HG03432 (cell line): ENCODE measurements at regions not wholly inside any gene's neighbourhood (a gene's known extent, or its start where the extent isn't known, plus 50 kb on each side); places are given as distances from the start of the nearest gene placed in this dataset.
"Not testable (repeated sequence)": the region's sequence is repeated elsewhere in the genome, so short reads cannot be mapped to it uniquely, and the experiment has no call there.

Experiments
- ATAC-seq: cut with Tn5 transposase; IDR thresholded peaks from one replicate; pipeline ENCODE4 v1.9.1; 2021; ENCODE audit warnings: mild to moderate bottlenecking, moderate library complexity; ENCODE audit not compliant: unreplicated experiment

GRCh38 chr18:35770376-35771014, 189.0 kb downstream of the GALNT1 start:
- ATAC-seq: no peak

GRCh38 chr18:35771172-35771571, 189.6 kb downstream of the GALNT1 start:
- ATAC-seq: no peak

- no peak for ATAC-seq
These were observed 194.3 kb downstream of the GALNT1 start for GRCh38 chr18:35775887-35776286.

- no peak for ATAC-seq
These were observed 194.9 kb downstream of the GALNT1 start for GRCh38 chr18:35776473-35776872.

GRCh38 chr18:35777039-35777438, 195.4 kb upstream of the RMP24 start:
- ATAC-seq: no peak

GRCh38 chr18:35778850-35779627, 193.4 kb upstream of the RMP24 start:
- ATAC-seq: no peak

- no peak for ATAC-seq
These were observed 191.5 kb upstream of the RMP24 start for GRCh38 chr18:35780937-35781336.

- no peak for ATAC-seq
These were observed 189.6 kb upstream of the RMP24 start for GRCh38 chr18:35782926-35783325.

- ATAC-seq: no peak
These were observed 186.0 kb upstream of the RMP24 start for GRCh38 chr18:35786365-35787042.

GRCh38 chr18:35789543-35789942, 182.9 kb upstream of the RMP24 start:
- no peak for ATAC-seq

GRCh38 chr18:35797948-35798347, 174.5 kb upstream of the RMP24 start:
- ATAC-seq: no peak

GRCh38 chr18:35803551-35803950, 168.9 kb upstream of the RMP24 start:
- no peak for ATAC-seq

- no peak for ATAC-seq
These were observed 168.1 kb upstream of the RMP24 start for GRCh38 chr18:35804377-35804776.

GRCh38 chr18:35807811-35808335, 164.6 kb upstream of the RMP24 start:
- no peak for ATAC-seq

- ATAC-seq: no peak
These were observed 163.7 kb upstream of the RMP24 start for GRCh38 chr18:35808796-35809195.

GRCh38 chr18:35810520-35810919, 162.0 kb upstream of the RMP24 start:
- ATAC-seq: no peak

GRCh38 chr18:35811896-35812295, 160.6 kb upstream of the RMP24 start:
- no peak for ATAC-seq

GRCh38 chr18:35815011-35815410, 157.5 kb upstream of the RMP24 start:
- not testable (repeated sequence) for ATAC-seq

- ATAC-seq: no peak
These were observed 156.5 kb upstream of the RMP24 start for GRCh38 chr18:35816003-35816402.

- no peak for ATAC-seq
These were observed 154.7 kb upstream of the RMP24 start for GRCh38 chr18:35817604-35818352.

- no peak for ATAC-seq
These were observed 154.2 kb upstream of the RMP24 start for GRCh38 chr18:35818353-35818667.
